H1 (cell line): ENCODE measurements at regions not wholly inside any gene's neighbourhood (a gene's known extent, or its start where the extent isn't known, plus 50 kb on each side); places are given as distances from the start of the nearest gene placed in this dataset.

Experiments used
- ATF3 ChIP-seq: IDR thresholded peaks from 2 replicates; pipeline ENCODE4 v1.6.1; 2011; ENCODE audit warnings: low read depth, mild to moderate bottlenecking, low read length; ENCODE audit not compliant: insufficient read depth
- CHD7 ChIP-seq: fragments of 300-600 bp; sonication (generic); IDR thresholded peaks from 2 replicates; pipeline ENCODE4 v1.7.1; 2012; ENCODE audit warnings: low read length, moderate library complexity, mild to moderate bottlenecking, inconsistent platforms; ENCODE audit not compliant: insufficient replicate concordance
- E2F6 ChIP-seq: IDR thresholded peaks from 2 replicates; pipeline ENCODE4 v1.6.1; 2012; ENCODE audit warnings: inconsistent platforms
- EZH2 ChIP-seq: fragments of 200-600 bp; sonication (generic); IDR thresholded peaks from 2 replicates; pipeline ENCODE4 v1.7.1; 2012; ENCODE audit warnings: low read depth, mild to moderate bottlenecking, moderate library complexity, low read length, inconsistent platforms; ENCODE audit not compliant: severe bottlenecking
- MAFK ChIP-seq: IDR thresholded peaks from 2 replicates; pipeline ENCODE4 v1.6.1; 2012; ENCODE audit warnings: low read depth, mild to moderate bottlenecking, improper control_type of control experiment, low read length
- SIN3A ChIP-seq, 2 experiments: IDR thresholded peaks in 1 of 2; conservative IDR thresholded peaks in 1 of 2; 2 replicates each; pipeline ENCODE4 v1.6.1; 2011 to 2012; ENCODE audit warnings: low read length in 2 of 2, improper control_type of control experiment in 1 of 2, low read depth in 1 of 2, mild to moderate bottlenecking in 1 of 2
- SIX5 ChIP-seq: IDR thresholded peaks from 2 replicates; pipeline ENCODE4 v1.6.1; 2011; ENCODE audit warnings: mild to moderate bottlenecking, low read depth, low read length
- YY1 ChIP-seq: IDR thresholded peaks from 2 replicates; pipeline ENCODE4 v1.6.1; 2011; ENCODE audit warnings: low read depth, mild to moderate bottlenecking, low read length

DNA sequence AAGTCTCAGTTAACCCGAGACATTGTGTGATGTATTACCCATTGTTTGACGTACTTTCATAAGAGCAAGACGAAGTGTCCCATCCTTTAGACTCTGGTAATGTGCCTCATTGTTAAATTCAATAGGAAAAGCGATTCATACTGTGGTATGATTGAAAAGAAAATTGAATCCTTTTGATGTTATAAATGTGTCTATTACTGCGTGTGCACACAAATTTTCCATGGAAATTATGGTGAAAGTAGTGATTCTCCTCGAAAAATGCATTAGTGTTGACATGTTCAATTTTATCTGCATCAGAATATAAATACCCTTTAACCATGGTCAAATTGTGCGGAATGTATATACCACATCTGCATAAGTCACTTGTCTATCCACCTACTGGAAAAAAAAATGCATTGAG, 386.8 kb downstream of the INSC start (continued):
- TF ChIP-seq CHD7 (no peak), YY1 (no peak), EZH2 (no peak), MAFK (no peak), SIX5 (no peak), E2F6 (no peak), ATF3 (no peak), SIN3A (conservative IDR thresholded peaks at IDR 0.05 in 1 of 2, IDR thresholded peaks at IDR 0.05 in 1 of 2; ENCODE audit: low read depth in 1 of 2, low read length in 2 of 2) (no peak)
